Liver (tissue), 8 donors: ENCODE measurements at regions not wholly inside any gene's neighbourhood (a gene's known extent, or its start where the extent isn't known, plus 50 kb on each side); places are given as distances from the start of the nearest gene placed in this dataset.

Source experiments
- DNase-seq: peaks from one replicate; pipeline ENCODE4 v3.0.0-alpha.2; 2017; ENCODE audit warnings: low spot score
- H3K27ac ChIP-seq, 2 donors: one replicate each; pipeline ENCODE4 v1.7.0; 2013; ENCODE audit warnings: inconsistent platforms in 2 of 2, low read length in 2 of 2, control low read depth in 1 of 2, low read depth in 1 of 2, mild to moderate bottlenecking in 1 of 2
- H3K27me3 ChIP-seq, 4 donors: one replicate each; pipeline versions ENCODE4 v1.6.1 to v1.7.0; 2013; ENCODE audit warnings: low read length in 3 of 4, inconsistent platforms in 1 of 4, mild to moderate bottlenecking in 1 of 4, moderate library complexity in 1 of 4; ENCODE audit not compliant: control insufficient read depth in 4 of 4, insufficient read depth in 4 of 4
- H3K36me3 ChIP-seq, 4 donors: one replicate each; pipeline versions ENCODE4 v1.6.1 to v1.7.0; 2013; ENCODE audit warnings: low read length in 3 of 4, mild to moderate bottlenecking in 3 of 4, low read depth in 1 of 4, moderate library complexity in 1 of 4; ENCODE audit not compliant: control insufficient read depth in 4 of 4, insufficient read depth in 3 of 4
- H3K4me1 ChIP-seq, 4 donors: one replicate each; pipeline versions ENCODE4 v1.6.1 to v1.7.0; 2013; ENCODE audit warnings: low read length in 3 of 4, mild to moderate bottlenecking in 3 of 4, moderate library complexity in 1 of 4; ENCODE audit not compliant: control insufficient read depth in 4 of 4, insufficient read depth in 4 of 4
- H3K4me3 ChIP-seq, 3 donors: one replicate each; pipeline versions ENCODE4 v1.6.1 to v1.7.0; 2013; ENCODE audit warnings: low read length in 3 of 3, control low read depth in 1 of 3, low read depth in 1 of 3, mild to moderate bottlenecking in 1 of 3
- H3K9ac ChIP-seq, 2 donors: one replicate each; pipeline ENCODE4 v1.7.0; 2013; ENCODE audit warnings: low read length in 2 of 2, mild to moderate bottlenecking in 2 of 2, moderate library complexity in 2 of 2, control low read depth in 1 of 2, low read depth in 1 of 2
- H3K9me3 ChIP-seq, 4 donors: one replicate each; pipeline versions ENCODE4 v1.6.1 to v1.7.0; 2013; ENCODE audit warnings: low read length in 3 of 4; ENCODE audit not compliant: control insufficient read depth in 4 of 4
- CTCF ChIP-seq: fragments of 150-350 bp; IDR thresholded peaks from 2 replicates; pipeline ENCODE4 v1.5.1; 2017; ENCODE audit warnings: improper control_type of control experiment, low read depth, low read length; ENCODE audit not compliant: missing input control
- EGR1 ChIP-seq, 2 donors: IDR thresholded peaks; 2 replicates each; pipeline ENCODE4 v1.6.1; 2016 to 2018; ENCODE audit warnings: antibody characterized with exemption in 2 of 2, low read depth in 2 of 2
- FOXA1 ChIP-seq: IDR thresholded peaks from 2 replicates; pipeline ENCODE4 v1.6.1; 2016; ENCODE audit warnings: antibody characterized with exemption
- FOXA2 ChIP-seq: IDR thresholded peaks from 2 replicates; pipeline ENCODE4 v1.6.1; 2016; ENCODE audit warnings: antibody characterized with exemption
- GABPA ChIP-seq, 2 donors: IDR thresholded peaks in 1 of 2; conservative IDR thresholded peaks in 1 of 2; 2 replicates each; pipeline ENCODE4 v1.6.1; 2016; ENCODE audit warnings: antibody characterized with exemption in 2 of 2, mild to moderate bottlenecking in 1 of 2, moderate library complexity in 1 of 2
- HNF4A ChIP-seq, 2 donors: conservative IDR thresholded peaks; 2 replicates each; pipeline ENCODE4 v1.6.1; 2016; ENCODE audit warnings: antibody characterized with exemption in 2 of 2, mild to moderate bottlenecking in 2 of 2
- HNF4G ChIP-seq: IDR thresholded peaks from 2 replicates; pipeline ENCODE4 v1.6.1; 2016; ENCODE audit warnings: antibody characterized with exemption
- JUND ChIP-seq, 2 donors: IDR thresholded peaks; 2 replicates each; pipeline ENCODE4 v1.6.1; 2016; ENCODE audit warnings: antibody characterized with exemption in 2 of 2
- NR2F2 ChIP-seq: IDR thresholded peaks from 2 replicates; pipeline ENCODE4 v1.6.1; 2016; ENCODE audit warnings: antibody characterized with exemption
- RAD21 ChIP-seq, 2 donors: IDR thresholded peaks; 2 replicates each; pipeline ENCODE4 v1.6.1; 2016; ENCODE audit warnings: antibody characterized with exemption in 2 of 2, mild to moderate bottlenecking in 2 of 2
- RXRA ChIP-seq, 2 donors: IDR thresholded peaks; 2 replicates each; pipeline ENCODE4 v1.6.1; 2017 to 2018; ENCODE audit warnings: antibody characterized with exemption in 2 of 2, mild to moderate bottlenecking in 1 of 2
- SP1 ChIP-seq: IDR thresholded peaks from 2 replicates; pipeline ENCODE4 v1.6.1; 2018; ENCODE audit warnings: antibody characterized with exemption, mild to moderate bottlenecking
- TAF1 ChIP-seq: conservative IDR thresholded peaks from 2 replicates; pipeline ENCODE4 v1.6.1; 2016; ENCODE audit warnings: antibody characterized with exemption, mild to moderate bottlenecking
- YY1 ChIP-seq: IDR thresholded peaks from 2 replicates; pipeline ENCODE4 v1.6.1; 2016; ENCODE audit warnings: antibody characterized with exemption, mild to moderate bottlenecking
- WGBS: extraction: QIAGEN DNeasy Blood & Tissue Kit; methylation state at CpG from one replicate; pipeline ENCODE4 v1.1.7; 2013; 5-methylcytosine and 5-hydroxymethylcytosine counted together
- TF ChIP-seq, protein P1 (sequence below): IDR thresholded peaks from 2 replicates; pipeline ENCODE4 v1.6.1; 2016; ENCODE audit warnings: antibody characterized with exemption
- TF ChIP-seq, protein P2 (sequence below): IDR thresholded peaks from 2 replicates; pipeline ENCODE4 v1.6.1; 2016; ENCODE audit warnings: antibody characterized with exemption, mild to moderate bottlenecking
- TF ChIP-seq, protein P3 (sequence below): IDR thresholded peaks from 2 replicates; pipeline ENCODE4 v1.6.1; 2016; ENCODE audit warnings: antibody characterized with exemption
- TF ChIP-seq, protein P4 (sequence below): IDR thresholded peaks from 2 replicates; pipeline ENCODE4 v1.6.1; 2016; ENCODE audit warnings: antibody characterized with exemption
- donor health status: healthy.
- donor health status: healthy.
- donor health status: healthy.
- donor health status: healthy.
- donor health status: healthy.

- no peak for DNase-seq
- peaks cover 0 to 6% (median 0%) of the 10 kb centered on the region in 4 donors for H3K27me3 ChIP-seq
- H3K4me1 ChIP-seq = peaks cover 0 to 3% (median 0%) of the 10 kb centered on the region in 4 donors
- H3K27ac ChIP-seq = no peak overlapping the region
- no peaks in the 10 kb centered on the region for H3K9me3 ChIP-seq
- TF ChIP-seq CTCF = peak; percentile 76
- no peak for TF ChIP-seq EGR1 (IDR thresholded peaks at IDR 0.05; ENCODE audit: low read depth in 2 of 2)
- peak; percentile 69 to 80 for TF ChIP-seq RAD21 (IDR thresholded peaks at IDR 0.05)
- H3K4me3 ChIP-seq = no peak overlapping the region
- 22% methylated on average over 7 of the region's 7 CpGs for WGBS
- no peaks in the 10 kb centered on the region for H3K36me3 ChIP-seq
- H3K9ac ChIP-seq = no peak overlapping the region
These were observed 305.1 kb downstream of the PSAT1 start for GRCh38 chr9:78601957-78602565.

GRCh38 chr9:78605041-78606000 is 308.4 kb downstream of the PSAT1 start:
- DNase-seq = no peak
- no peak overlapping the region for H3K9ac ChIP-seq

More at GRCh38 chr9:78605041-78606000, 308.4 kb downstream of the PSAT1 start:
- Histone ChIP-seq H3K4me3 (no peak overlapping the region), H3K27ac (no peak overlapping the region), H3K9me3 (no peaks in the 10 kb centered on the region), H3K4me1 (peaks cover 0 to 3% (median 0%) of the 10 kb centered on the region in 4 donors), H3K36me3 (no peaks in the 10 kb centered on the region), H3K27me3 (peaks cover 0 to 6% (median 0%) of the 10 kb centered on the region in 4 donors)
- TF ChIP-seq, protein P1, sequence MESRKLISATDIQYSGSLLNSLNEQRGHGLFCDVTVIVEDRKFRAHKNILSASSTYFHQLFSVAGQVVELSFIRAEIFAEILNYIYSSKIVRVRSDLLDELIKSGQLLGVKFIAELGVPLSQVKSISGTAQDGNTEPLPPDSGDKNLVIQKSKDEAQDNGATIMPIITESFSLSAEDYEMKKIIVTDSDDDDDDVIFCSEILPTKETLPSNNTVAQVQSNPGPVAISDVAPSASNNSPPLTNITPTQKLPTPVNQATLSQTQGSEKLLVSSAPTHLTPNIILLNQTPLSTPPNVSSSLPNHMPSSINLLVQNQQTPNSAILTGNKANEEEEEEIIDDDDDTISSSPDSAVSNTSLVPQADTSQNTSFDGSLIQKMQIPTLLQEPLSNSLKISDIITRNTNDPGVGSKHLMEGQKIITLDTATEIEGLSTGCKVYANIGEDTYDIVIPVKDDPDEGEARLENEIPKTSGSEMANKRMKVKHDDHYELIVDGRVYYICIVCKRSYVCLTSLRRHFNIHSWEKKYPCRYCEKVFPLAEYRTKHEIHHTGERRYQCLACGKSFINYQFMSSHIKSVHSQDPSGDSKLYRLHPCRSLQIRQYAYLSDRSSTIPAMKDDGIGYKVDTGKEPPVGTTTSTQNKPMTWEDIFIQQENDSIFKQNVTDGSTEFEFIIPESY = no peak
- TF ChIP-seq SP1 (no peak), YY1 (no peak), FOXA1 (no peak), HNF4G (no peak), TAF1 (no peak), RAD21 (IDR thresholded peaks at IDR 0.05) (no peak), GABPA (IDR thresholded peaks at IDR 0.05 in 1 of 2, conservative IDR thresholded peaks at IDR 0.05 in 1 of 2) (no peak), CTCF (no peak), FOXA2 (no peak), NR2F2 (no peak), RXRA (IDR thresholded peaks at IDR 0.05) (no peak), EGR1 (IDR thresholded peaks at IDR 0.05; ENCODE audit: low read depth in 2 of 2) (no peak), JUND (IDR thresholded peaks at IDR 0.05) (no peak), HNF4A (conservative IDR thresholded peaks at IDR 0.05) (no peak)
- TF ChIP-seq, protein P2, sequence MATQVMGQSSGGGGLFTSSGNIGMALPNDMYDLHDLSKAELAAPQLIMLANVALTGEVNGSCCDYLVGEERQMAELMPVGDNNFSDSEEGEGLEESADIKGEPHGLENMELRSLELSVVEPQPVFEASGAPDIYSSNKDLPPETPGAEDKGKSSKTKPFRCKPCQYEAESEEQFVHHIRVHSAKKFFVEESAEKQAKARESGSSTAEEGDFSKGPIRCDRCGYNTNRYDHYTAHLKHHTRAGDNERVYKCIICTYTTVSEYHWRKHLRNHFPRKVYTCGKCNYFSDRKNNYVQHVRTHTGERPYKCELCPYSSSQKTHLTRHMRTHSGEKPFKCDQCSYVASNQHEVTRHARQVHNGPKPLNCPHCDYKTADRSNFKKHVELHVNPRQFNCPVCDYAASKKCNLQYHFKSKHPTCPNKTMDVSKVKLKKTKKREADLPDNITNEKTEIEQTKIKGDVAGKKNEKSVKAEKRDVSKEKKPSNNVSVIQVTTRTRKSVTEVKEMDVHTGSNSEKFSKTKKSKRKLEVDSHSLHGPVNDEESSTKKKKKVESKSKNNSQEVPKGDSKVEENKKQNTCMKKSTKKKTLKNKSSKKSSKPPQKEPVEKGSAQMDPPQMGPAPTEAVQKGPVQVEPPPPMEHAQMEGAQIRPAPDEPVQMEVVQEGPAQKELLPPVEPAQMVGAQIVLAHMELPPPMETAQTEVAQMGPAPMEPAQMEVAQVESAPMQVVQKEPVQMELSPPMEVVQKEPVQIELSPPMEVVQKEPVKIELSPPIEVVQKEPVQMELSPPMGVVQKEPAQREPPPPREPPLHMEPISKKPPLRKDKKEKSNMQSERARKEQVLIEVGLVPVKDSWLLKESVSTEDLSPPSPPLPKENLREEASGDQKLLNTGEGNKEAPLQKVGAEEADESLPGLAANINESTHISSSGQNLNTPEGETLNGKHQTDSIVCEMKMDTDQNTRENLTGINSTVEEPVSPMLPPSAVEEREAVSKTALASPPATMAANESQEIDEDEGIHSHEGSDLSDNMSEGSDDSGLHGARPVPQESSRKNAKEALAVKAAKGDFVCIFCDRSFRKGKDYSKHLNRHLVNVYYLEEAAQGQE = no peak
- TF ChIP-seq, protein P3, sequence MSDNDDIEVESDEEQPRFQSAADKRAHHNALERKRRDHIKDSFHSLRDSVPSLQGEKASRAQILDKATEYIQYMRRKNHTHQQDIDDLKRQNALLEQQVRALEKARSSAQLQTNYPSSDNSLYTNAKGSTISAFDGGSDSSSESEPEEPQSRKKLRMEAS = no peak
- TF ChIP-seq, protein P4, sequence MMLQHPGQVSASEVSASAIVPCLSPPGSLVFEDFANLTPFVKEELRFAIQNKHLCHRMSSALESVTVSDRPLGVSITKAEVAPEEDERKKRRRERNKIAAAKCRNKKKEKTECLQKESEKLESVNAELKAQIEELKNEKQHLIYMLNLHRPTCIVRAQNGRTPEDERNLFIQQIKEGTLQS = no peak
- WGBS = 61% methylated on average over 16 of the region's 16 CpGs
